ENCODE measurements at regions not wholly inside any gene's neighbourhood (a gene's known extent, or its start where the extent isn't known, plus 50 kb on each side); places are given as distances from the start of the nearest gene placed in this dataset.
"Not testable (repeated sequence)": the region's sequence is repeated elsewhere in the genome, so short reads cannot be mapped to it uniquely, and the experiment has no call there.

GRCh38 chr7:131662301-131662873, 106.0 kb upstream of the PODXL start:
- DNase-seq = not testable (repeated sequence)

DNA sequence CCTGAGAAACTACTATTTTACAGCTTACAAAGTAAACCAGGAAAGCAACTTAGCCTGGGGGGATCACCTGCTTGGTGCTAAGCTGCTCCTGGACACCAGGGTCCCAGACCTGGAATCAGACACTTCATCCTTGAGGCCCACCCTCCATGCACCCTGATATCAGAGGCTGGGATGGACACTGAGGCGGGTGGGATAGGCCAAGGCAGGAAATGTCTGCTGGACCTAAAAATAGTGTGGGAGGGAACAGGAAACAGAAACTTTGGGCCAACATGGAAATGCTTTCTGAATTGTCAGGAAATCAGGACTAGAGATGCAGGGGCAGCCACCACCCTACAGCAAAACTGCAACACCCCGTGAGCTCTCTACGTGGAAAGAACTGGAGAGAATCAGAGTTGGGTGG, 101.5 kb upstream of the PODXL start:
- DNase-seq = no peak

DNA sequence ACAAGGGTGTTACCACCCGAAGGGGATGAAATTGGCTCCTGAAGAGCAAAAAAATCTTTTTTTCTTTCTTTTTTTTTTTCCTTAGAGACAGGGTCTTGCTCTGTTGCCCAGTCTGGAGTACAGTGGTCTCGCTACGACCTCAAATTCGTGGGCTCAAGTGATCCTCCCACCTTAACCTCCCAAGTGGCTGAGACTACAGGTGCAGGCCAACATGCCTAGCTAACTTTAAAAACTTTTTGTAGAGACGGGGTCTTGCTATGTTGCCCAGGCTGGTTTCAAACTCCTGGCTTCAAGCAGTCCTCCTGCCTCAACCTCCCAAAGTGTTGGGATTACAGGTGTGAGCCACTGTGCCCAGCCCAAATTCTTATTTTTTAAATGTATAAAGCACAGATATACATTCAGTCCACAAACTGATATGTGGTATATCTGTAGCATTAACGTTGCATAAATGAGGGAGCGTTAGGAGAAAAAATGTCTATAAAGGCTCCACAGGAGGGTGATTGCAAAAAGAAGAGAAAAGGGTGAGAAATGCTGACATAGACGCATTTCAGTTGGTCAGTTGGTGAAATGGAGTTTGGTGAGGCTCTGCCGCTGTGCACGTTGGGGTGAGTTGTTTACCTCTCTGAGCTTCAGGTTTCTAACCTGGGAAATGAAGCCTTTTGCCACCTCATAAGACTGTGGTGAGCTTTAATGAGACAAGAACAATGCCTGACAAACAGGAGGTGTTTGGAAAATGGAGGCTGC, 100.7 kb upstream of the PODXL start:
- DNase-seq = no peak

- DNase-seq = no peak
Measured at GRCh38 chr7:131655866-131656265, 99.4 kb upstream of the PODXL start.

DNA sequence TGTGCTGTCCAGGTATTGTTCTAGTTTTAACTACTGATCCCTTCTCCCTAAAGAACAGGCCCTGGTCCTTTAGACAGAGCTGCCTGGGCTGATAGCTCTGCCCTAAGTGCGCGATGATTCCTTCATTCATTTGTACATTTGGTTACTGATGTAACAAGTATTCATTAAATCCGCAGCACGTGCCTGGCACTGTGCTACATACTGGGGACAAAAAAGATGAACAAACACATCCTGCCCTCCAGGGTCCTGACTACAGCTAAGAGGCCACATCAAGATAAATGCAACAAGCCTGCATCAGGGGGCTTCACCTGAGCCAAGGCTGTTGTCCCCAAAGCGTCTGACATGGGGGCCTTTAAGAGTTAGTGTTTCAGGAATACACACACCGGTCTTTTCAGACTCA, 99.0 kb upstream of the PODXL start:
- no peak for DNase-seq

DNA sequence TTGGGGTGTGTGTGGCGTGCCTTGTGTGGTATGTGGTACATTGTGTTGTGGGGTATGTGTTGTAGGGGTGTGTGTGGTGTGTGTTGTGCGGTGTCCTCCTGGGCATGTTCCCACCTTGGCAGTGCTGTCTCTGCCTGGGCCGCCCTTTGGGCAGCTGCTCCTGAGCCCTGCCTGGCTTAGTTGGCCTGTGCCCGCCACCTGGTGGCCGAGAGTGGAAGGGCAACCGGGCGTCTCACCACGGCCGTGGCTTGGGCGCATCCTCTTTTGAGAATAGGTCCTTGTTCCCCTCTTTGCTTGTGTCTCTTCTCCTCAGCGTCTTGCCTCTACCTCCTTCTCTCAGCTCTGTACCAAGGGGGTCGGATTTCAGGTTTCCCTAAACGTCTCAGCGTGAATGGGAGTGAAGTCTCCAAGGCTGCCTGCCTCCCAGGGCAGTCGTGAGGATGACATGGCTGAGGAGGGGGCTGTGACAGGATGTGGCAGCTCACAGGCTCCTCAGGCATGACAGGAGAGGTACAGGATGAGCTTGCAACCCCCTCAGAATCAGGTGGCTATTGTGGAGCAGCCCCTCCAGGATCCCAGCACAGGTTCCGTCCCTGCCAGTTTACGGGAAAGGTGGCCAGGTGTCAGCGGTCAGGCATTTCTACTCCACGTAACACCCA, 98.4 kb upstream of the PODXL start:
- peak; percentile 66 to 75 for DNase-seq

- DNase-seq = no peak
Measured at GRCh38 chr7:131654249-131654558, 97.8 kb upstream of the PODXL start.

- no peak for DNase-seq
Measured at GRCh38 chr7:131653418-131654248, 97.2 kb upstream of the PODXL start.

DNA sequence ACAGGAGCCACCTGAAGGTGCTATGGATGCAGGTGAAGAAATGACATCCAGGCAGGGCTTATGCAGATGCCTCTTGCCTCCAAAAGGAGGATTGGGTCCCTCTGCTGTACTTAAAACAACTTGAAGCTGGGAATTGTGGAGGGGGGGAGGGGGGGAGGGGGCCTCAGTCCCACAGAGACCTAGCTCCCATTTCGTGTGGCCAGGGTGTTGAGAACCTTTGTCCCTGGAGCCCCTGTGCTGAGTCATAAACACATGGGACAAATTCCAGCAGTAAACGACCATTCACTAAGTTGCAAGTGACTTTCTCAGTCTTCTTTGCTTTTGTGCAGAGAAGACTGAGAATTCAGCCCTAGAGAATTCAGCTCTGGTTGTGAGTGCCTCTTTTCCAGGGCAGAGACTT, 96.5 kb upstream of the PODXL start:
- DNase-seq = no peak

GRCh38 chr7:131652194-131652593, 95.8 kb upstream of the PODXL start:
- no peak for DNase-seq

DNA sequence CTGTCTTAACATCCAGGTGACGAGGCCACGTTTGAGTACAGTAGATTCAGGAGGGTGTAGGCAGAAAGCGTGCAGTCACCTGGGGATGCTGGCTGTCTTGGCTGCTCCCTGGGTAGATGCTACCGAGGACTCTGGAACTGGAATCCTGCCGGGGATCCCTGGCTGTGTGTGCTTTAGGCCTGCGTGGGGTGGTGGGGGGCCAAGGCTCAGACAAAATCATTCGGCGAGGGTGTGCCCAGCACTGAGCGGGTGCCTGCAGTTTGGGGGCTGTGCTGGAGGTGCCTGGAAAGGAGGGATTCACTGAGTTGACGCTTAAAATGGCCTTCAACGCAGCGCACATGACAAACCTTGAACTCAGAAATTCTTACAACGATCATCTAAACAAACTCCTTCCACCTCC, 93.5 kb upstream of the PODXL start:
- no peak for DNase-seq

DNA sequence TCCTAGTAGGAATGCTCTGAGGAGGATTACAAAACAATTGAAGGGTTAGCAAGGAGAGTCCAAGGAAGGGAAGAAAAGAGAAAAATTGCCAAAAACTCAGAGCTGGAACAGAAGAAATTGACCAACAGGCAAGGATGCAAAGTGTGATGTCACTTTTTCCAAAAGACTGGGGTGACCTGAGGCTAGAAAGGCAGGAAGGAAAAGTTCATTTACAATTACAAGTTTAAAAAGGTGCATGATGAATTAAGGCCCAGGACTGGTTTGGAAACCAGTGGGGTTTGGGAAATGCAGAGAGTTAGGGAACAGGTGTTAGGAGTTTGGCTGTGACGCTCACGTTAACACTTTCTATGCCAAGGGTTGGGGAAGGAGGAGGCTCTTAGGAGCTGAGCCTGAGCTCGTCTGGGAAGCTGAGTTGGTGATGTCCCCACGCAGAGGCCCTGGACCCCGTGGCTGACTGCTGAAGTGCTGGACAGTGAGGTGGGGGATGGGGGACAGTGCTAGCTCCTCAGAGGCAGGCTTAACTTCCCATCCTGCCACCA, 92.6 kb upstream of the PODXL start:
- no peak for DNase-seq

DNA sequence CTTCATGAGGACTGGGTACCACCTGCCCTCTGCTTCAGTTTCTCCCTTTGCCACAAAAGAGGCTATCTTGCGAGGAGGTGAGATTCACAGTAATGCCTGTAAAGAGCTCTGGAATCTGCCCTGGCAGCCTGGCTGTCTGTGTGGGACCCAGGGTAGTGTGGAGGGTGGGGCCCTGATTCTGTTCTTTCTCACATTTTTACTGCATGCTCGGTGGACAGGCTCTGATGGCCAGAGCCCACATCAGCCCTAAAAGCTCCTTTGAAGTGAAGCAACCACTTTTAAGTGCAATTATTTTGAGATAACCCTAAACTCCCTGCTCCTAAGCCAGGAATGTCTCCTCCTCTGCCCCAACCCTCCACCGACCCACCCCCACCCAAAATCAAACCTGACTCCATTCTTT, 92.1 kb upstream of the PODXL start:
- DNase-seq = no peak

DNA sequence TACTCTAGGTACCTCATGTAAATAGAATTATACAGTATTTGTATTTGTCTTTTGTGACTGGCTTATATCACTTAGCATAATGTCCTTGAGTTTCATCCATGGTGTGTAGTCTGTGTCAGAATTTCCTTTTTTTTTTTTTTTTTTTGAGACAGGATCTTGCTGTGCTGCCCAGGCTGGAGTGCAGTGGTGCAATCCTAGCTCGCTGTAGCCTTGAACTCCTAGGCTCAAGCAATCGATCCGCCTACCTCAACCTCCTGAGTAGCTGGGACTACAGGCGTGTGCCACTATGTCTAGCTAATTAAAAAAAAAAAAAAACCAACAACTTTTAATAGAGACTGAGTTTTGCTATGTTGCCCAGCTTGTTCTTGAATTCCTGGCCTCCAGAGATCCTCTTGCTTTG, 89.8 kb upstream of the PODXL start:
- DNase-seq = no peak

GRCh38 chr7:131642429-131642828, 86.0 kb upstream of the PODXL start:
- no peak for DNase-seq

DNA sequence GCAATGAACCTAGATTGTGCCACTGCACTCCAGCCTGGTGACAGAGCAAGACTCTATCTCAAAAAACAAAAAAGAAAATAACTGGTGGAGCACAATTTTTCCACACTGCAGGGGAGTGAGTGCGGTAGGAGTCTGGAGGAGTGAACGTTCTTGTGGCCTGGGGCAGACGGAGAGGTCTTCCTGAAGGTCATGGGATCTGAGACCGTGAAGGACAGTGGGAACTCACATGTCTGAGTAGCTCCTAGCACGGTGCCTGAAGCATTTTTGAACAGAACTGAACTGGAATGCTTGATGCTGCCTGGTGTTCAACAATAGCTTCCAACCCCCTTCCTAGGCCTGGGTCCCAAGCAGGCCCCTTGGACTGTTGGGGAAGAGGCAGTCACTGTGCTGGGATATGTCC, 84.3 kb upstream of the PODXL start:
- no peak for DNase-seq

- DNase-seq = no peak
Measured at GRCh38 chr7:131638641-131639430, 82.4 kb upstream of the PODXL start.

- DNase-seq = no peak
Measured at GRCh38 chr7:131637859-131638258, 81.4 kb upstream of the PODXL start.

GRCh38 chr7:131636092-131636491, 79.7 kb upstream of the PODXL start:
- no peak for DNase-seq

DNA sequence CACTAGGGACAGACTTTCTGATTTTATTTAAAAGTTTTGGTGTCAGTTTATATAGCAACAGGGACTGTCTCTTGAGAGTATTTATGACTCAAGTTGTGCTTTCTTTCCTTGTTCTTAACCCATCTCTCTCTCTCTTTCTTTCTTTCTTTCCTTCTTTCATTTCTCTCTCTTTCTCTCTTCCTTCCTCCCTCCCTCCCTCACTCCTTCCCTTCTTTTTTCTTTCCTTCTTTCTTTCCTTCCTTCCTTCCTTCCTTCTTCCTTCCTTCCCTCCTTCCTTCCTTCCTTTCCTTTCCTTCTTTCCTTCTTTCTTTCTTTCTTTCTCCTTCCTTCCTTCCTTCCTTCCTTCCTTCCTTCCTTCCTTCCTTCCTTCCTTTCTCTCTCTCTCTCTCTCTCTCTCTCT, 77.8 kb upstream of the PODXL start:
- DNase-seq = not testable (repeated sequence)

GRCh38 chr7:131633342-131633843, 77.0 kb upstream of the PODXL start:
- DNase-seq = no peak

- DNase-seq = no peak
Measured at GRCh38 chr7:131630427-131630826, 74.0 kb upstream of the PODXL start.
